Osteocyte (in vitro differentiated cells): ENCODE measurements at regions not wholly inside any gene's neighbourhood (a gene's known extent, or its start where the extent isn't known, plus 50 kb on each side); places are given as distances from the start of the nearest gene placed in this dataset.
"Not testable (repeated sequence)": the region's sequence is repeated elsewhere in the genome, so short reads cannot be mapped to it uniquely, and the experiment has no call there.

Experiments used
- DNase-seq: peaks from one replicate; pipeline ENCODE4 v3.0.0; 2021; ENCODE audit warnings: mixed read lengths; ENCODE audit not compliant: unreplicated experiment; ENCODE audit errors: extremely low spot score
- H3K27ac Mint-ChIP-seq: one replicate; pipeline ENCODE4 v1.8.0; 2021; ENCODE audit warnings: mild to moderate bottlenecking, mixed read lengths; ENCODE audit not compliant: unreplicated experiment
- H3K27me3 Mint-ChIP-seq: one replicate; pipeline ENCODE4 v1.8.0; 2021; ENCODE audit warnings: mixed read lengths; ENCODE audit not compliant: unreplicated experiment
- H3K36me3 Mint-ChIP-seq: one replicate; pipeline ENCODE4 v1.8.0; 2021; ENCODE audit warnings: mixed read lengths; ENCODE audit not compliant: unreplicated experiment
- H3K4me1 Mint-ChIP-seq: one replicate; pipeline ENCODE4 v1.8.0; 2021; ENCODE audit warnings: mixed read lengths; ENCODE audit not compliant: unreplicated experiment
- H3K4me3 Mint-ChIP-seq: one replicate; pipeline ENCODE4 v1.8.0; 2021; ENCODE audit warnings: mild to moderate bottlenecking, moderate library complexity, mixed read lengths; ENCODE audit not compliant: unreplicated experiment
- H3K9me3 Mint-ChIP-seq: one replicate; pipeline ENCODE4 v1.8.0; 2021; ENCODE audit warnings: mixed read lengths; ENCODE audit not compliant: unreplicated experiment
- CTCF ChIP-seq: fragments of 200-600 bp; sonication (generic); IDR thresholded peaks from 2 replicates; pipeline ENCODE4 v1.5.0; 2021; ENCODE audit warnings: antibody characterized with exemption, mild to moderate bottlenecking, moderate library complexity

DNA sequence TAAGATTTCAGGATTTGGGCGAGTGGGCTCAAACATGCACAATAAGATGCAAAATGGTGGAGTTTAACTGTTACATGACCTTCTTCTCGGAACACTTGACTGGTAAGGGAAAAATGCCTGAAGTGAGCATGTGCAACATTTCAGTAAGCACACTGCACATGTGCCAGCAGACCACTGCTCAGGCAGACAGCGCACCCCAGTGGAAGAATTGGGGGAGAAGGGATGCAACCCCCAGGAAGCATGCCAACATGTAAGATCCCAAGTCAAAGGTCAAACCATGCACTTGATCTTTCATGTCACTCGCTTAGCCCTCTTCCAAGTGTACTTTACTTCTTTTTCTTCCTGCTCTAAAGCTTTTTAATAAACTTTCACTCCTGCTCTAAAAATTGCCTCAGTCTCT lies 256.3 kb downstream of the CENPC start:
- DNase-seq = no peak
- peaks cover 12% of the 10 kb centered on the region for H3K9me3 Mint-ChIP-seq

GRCh38 chr4:67286724-67287123 lies 258.6 kb downstream of the CENPC start:
- TF ChIP-seq CTCF = no peak

More for the DNA sequence above, 256.3 kb downstream of the CENPC start:
- peak; percentile 47 for TF ChIP-seq CTCF
- Mint-ChIP-seq H3K4me3 (no peak overlapping the region), H3K4me1 (peaks cover 22% of the 10 kb centered on the region), H3K27me3 (no peaks in the 10 kb centered on the region), H3K36me3 (no peaks in the 10 kb centered on the region), H3K27ac (no peak overlapping the region)

GRCh38 chr4:67282749-67283148 lies 262.6 kb downstream of the CENPC start:
- no peak overlapping the region for H3K27ac Mint-ChIP-seq
- no peak for TF ChIP-seq CTCF

More at GRCh38 chr4:67286724-67287123, 258.6 kb downstream of the CENPC start:
- peaks cover 13% of the 10 kb centered on the region for H3K4me1 Mint-ChIP-seq
- no peak overlapping the region for H3K27ac Mint-ChIP-seq
- H3K27me3 Mint-ChIP-seq = no peaks in the 10 kb centered on the region
- no peaks in the 10 kb centered on the region for H3K36me3 Mint-ChIP-seq
- no peak for DNase-seq
- H3K9me3 Mint-ChIP-seq = peaks cover 6% of the 10 kb centered on the region
- no peak overlapping the region for H3K4me3 Mint-ChIP-seq

GRCh38 chr4:67275179-67275750 lies 270.0 kb downstream of the CENPC start:
- Mint-ChIP-seq H3K36me3 (no peaks in the 10 kb centered on the region), H3K4me3 (no peak overlapping the region)

More at GRCh38 chr4:67282749-67283148, 262.6 kb downstream of the CENPC start:
- Mint-ChIP-seq H3K9me3 (peaks cover 5% of the 10 kb centered on the region), H3K4me3 (no peak overlapping the region), H3K4me1 (peaks cover 3% of the 10 kb centered on the region), H3K27me3 (no peaks in the 10 kb centered on the region), H3K36me3 (no peaks in the 10 kb centered on the region)
- no peak for DNase-seq

DNA sequence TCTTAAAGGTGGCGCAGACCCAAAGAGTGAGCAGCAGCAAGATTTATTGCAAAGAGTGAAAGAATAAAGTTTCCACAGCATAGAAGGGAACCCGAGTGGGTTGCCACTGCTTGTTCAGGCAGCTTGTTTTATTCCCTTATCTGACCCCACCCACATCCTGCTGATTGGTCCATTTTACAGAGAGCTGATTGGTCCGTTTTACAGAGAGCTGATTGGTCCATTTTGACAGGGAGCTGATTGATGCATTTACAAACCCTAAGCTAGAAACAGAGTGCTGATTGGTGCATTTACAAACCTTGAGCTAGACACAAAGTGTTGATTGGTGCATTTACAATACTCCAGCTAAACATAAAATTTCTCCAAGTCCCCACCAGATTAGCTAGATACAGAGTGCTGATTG lies 270.6 kb downstream of the CENPC start:
- not testable (repeated sequence) for H3K27me3 Mint-ChIP-seq, DNase-seq, H3K4me1 Mint-ChIP-seq, H3K4me3 Mint-ChIP-seq, H3K27ac Mint-ChIP-seq, H3K36me3 Mint-ChIP-seq
- H3K9me3 Mint-ChIP-seq = peaks cover 20% of the 10 kb centered on the region

More at GRCh38 chr4:67275179-67275750, 270.0 kb downstream of the CENPC start:
- no peak for TF ChIP-seq CTCF
- no peaks in the 10 kb centered on the region for H3K4me1 Mint-ChIP-seq
- no peaks in the 10 kb centered on the region for H3K27me3 Mint-ChIP-seq
- no peak for DNase-seq
- no peak overlapping the region for H3K27ac Mint-ChIP-seq
- peaks cover 16% of the 10 kb centered on the region for H3K9me3 Mint-ChIP-seq
